ENCODE measurements at regions not wholly inside any gene's neighbourhood (a gene's known extent, or its start where the extent isn't known, plus 50 kb on each side); places are given as distances from the start of the nearest gene placed in this dataset.

DNA sequence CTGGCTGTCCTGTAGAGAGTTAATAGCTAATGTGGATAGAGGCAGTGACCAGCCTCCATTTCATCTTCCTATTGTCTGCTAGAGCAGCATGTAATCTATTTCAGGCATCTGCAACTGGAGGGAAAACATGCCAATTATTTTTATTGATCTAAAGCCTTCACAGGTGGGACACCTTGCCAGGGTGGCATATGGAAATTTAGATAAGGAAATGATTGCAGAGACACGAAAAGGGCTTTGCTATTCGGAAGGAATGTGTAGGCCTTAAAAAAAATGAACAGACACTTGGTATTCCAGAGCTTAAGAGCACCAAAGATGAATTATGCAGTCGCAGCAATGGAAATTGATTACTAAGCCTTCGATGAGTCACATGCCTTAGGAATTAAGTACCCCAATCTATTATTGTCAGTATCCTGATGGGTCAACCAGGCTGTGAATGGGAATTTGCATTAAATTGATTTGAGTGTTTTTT, 454.7 kb downstream of the SQOR start:
- TF ChIP-seq, protein P1, sequence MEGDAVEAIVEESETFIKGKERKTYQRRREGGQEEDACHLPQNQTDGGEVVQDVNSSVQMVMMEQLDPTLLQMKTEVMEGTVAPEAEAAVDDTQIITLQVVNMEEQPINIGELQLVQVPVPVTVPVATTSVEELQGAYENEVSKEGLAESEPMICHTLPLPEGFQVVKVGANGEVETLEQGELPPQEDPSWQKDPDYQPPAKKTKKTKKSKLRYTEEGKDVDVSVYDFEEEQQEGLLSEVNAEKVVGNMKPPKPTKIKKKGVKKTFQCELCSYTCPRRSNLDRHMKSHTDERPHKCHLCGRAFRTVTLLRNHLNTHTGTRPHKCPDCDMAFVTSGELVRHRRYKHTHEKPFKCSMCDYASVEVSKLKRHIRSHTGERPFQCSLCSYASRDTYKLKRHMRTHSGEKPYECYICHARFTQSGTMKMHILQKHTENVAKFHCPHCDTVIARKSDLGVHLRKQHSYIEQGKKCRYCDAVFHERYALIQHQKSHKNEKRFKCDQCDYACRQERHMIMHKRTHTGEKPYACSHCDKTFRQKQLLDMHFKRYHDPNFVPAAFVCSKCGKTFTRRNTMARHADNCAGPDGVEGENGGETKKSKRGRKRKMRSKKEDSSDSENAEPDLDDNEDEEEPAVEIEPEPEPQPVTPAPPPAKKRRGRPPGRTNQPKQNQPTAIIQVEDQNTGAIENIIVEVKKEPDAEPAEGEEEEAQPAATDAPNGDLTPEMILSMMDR (IDR thresholded peaks at IDR 0.05), result no peak
- no peak for TF ChIP-seq GABPB1 (CRISPR knock-in tag; IDR thresholded peaks at IDR 0.05)
- no peak for TF ChIP-seq ZBTB21 (CRISPR knock-in tag; IDR thresholded peaks at IDR 0.05; ENCODE audit: borderline replicate concordance)
- no peak for TF ChIP-seq CBFB (CRISPR knock-in tag; IDR thresholded peaks at IDR 0.05; ENCODE audit: low read depth)
- TF ChIP-seq NR2C2 (CRISPR knock-in tag; IDR thresholded peaks at IDR 0.05), result no peak
- no peak for TF ChIP-seq TCF7 (CRISPR knock-in tag; IDR thresholded peaks at IDR 0.05; ENCODE audit: low read depth)
- no peak for TF ChIP-seq CREB1 (CRISPR knock-in tag; IDR thresholded peaks at IDR 0.05)
- TF ChIP-seq, protein P2, sequence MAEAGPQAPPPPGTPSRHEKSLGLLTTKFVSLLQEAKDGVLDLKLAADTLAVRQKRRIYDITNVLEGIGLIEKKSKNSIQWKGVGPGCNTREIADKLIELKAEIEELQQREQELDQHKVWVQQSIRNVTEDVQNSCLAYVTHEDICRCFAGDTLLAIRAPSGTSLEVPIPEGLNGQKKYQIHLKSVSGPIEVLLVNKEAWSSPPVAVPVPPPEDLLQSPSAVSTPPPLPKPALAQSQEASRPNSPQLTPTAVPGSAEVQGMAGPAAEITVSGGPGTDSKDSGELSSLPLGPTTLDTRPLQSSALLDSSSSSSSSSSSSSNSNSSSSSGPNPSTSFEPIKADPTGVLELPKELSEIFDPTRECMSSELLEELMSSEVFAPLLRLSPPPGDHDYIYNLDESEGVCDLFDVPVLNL (CRISPR knock-in tag; IDR thresholded peaks at IDR 0.05; ENCODE audit: borderline replicate concordance, low read depth), result no peak
- TF ChIP-seq, protein P3, sequence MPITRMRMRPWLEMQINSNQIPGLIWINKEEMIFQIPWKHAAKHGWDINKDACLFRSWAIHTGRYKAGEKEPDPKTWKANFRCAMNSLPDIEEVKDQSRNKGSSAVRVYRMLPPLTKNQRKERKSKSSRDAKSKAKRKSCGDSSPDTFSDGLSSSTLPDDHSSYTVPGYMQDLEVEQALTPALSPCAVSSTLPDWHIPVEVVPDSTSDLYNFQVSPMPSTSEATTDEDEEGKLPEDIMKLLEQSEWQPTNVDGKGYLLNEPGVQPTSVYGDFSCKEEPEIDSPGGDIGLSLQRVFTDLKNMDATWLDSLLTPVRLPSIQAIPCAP (CRISPR knock-in tag; IDR thresholded peaks at IDR 0.05), result no peak

Measured in WTC11 (cell line).